ENCODE measurements at regions not wholly inside any gene's neighbourhood (a gene's known extent, or its start where the extent isn't known, plus 50 kb on each side); places are given as distances from the start of the nearest gene placed in this dataset.

- no peak for TF ChIP-seq CTCF (conservative IDR thresholded peaks at IDR 0.05; ENCODE audit: low read length)
- TF ChIP-seq EZH2phosphoT487 (IDR thresholded peaks at IDR 0.05; ENCODE audit: borderline replicate concordance), result no peak
Measured at GRCh38 chr15:95559875-95560394, 770.6 kb upstream of the NR2F2 start.
